SK-N-SH treated with all-trans-retinoic acid at 6 μM for 48 hours (cell line): ENCODE measurements at regions not wholly inside any gene's neighbourhood (a gene's known extent, or its start where the extent isn't known, plus 50 kb on each side); places are given as distances from the start of the nearest gene placed in this dataset.

ENCODE experiments used
- ATAC-seq: fragments of 200-7000 bp; cut with Tn5 transposase; 3 replicates; pipeline ENCODE4 v1.9.1; 2020; ENCODE audit warnings: mild to moderate bottlenecking, moderate library complexity
- ARNTL ChIP-seq: fragments of 450-650 bp; formaldehyde crosslinking; IDR thresholded peaks from 2 replicates; pipeline ENCODE4 v1.5.0; 2020; ENCODE audit warnings: low read depth, mild to moderate bottlenecking, moderate library complexity, borderline replicate concordance
- BACH2 ChIP-seq: fragments of 250-450 bp; sonication (Bioruptor Pico); IDR thresholded peaks from 2 replicates; pipeline ENCODE4 v1.9.0; 2021; ENCODE audit warnings: mild to moderate bottlenecking, borderline replicate concordance
- CREB5 ChIP-seq: fragments of 250-450 bp; sonication (Bioruptor Pico); IDR thresholded peaks from 2 replicates; pipeline ENCODE4 v1.5.1; 2020; ENCODE audit warnings: low read depth, mild to moderate bottlenecking, moderate library complexity
- CSDC2 ChIP-seq: fragments of 250-450 bp; sonication (Bioruptor Pico); IDR thresholded peaks from 2 replicates; pipeline ENCODE4 v1.5.0; 2020; ENCODE audit warnings: mild to moderate bottlenecking, moderate library complexity
- CSRNP3 ChIP-seq: fragments of 250-450 bp; sonication (Bioruptor Pico); IDR thresholded peaks from 2 replicates; pipeline ENCODE4 v1.5.1; 2021; ENCODE audit warnings: mild to moderate bottlenecking, moderate library complexity
- ESRRG ChIP-seq: fragments of 250-450 bp; sonication (Bioruptor Pico); IDR thresholded peaks from 2 replicates; pipeline ENCODE4 v1.6.1; 2021; ENCODE audit warnings: mild to moderate bottlenecking
- GLIS3 ChIP-seq: fragments of 250-450 bp; sonication (Bioruptor Pico); IDR thresholded peaks from 2 replicates; pipeline ENCODE4 v1.5.0; 2020; ENCODE audit warnings: mild to moderate bottlenecking, moderate library complexity
- ISL1 ChIP-seq: fragments of 250-450 bp; sonication (Bioruptor Pico); IDR thresholded peaks from 2 replicates; pipeline ENCODE4 v2.1.2; 2022; ENCODE audit warnings: mild to moderate bottlenecking, moderate library complexity
- OSR1 ChIP-seq: fragments of 250-450 bp; sonication (Bioruptor Pico); IDR thresholded peaks from 2 replicates; pipeline ENCODE4 v1.8.0; 2022; ENCODE audit warnings: moderate library complexity, mild to moderate bottlenecking, inconsistent platforms
- PATZ1 ChIP-seq: fragments of 250-450 bp; sonication (Bioruptor Pico); IDR thresholded peaks from 2 replicates; pipeline ENCODE4 v1.8.0; 2020; ENCODE audit warnings: mild to moderate bottlenecking, moderate library complexity, borderline replicate concordance
- POU6F1 ChIP-seq: fragments of 250-450 bp; sonication (Bioruptor Pico); IDR thresholded peaks from 2 replicates; pipeline ENCODE4 v1.8.0; 2021; ENCODE audit warnings: low read depth, mild to moderate bottlenecking, moderate library complexity, borderline replicate concordance
- PPARA ChIP-seq: fragments of 250-450 bp; sonication (Bioruptor Pico); IDR thresholded peaks from 2 replicates; pipeline ENCODE4 v1.5.0; 2020; ENCODE audit warnings: mild to moderate bottlenecking, borderline replicate concordance
- RARB ChIP-seq: fragments of 250-450 bp; sonication (Bioruptor Pico); IDR thresholded peaks from 2 replicates; pipeline ENCODE4 v1.8.0; 2021; ENCODE audit warnings: mild to moderate bottlenecking, moderate library complexity
- SNAI2 ChIP-seq: fragments of 250-450 bp; sonication (Bioruptor Pico); IDR thresholded peaks from 2 replicates; pipeline ENCODE4 v1.5.0; 2020; ENCODE audit warnings: mild to moderate bottlenecking, moderate library complexity
- TCF4 ChIP-seq: fragments of 250-450 bp; sonication (Bioruptor Pico); IDR thresholded peaks from 2 replicates; pipeline ENCODE4 v1.8.0; 2021; ENCODE audit warnings: mild to moderate bottlenecking, moderate library complexity, borderline replicate concordance
- TOX ChIP-seq: fragments of 250-450 bp; sonication (Bioruptor Pico); IDR thresholded peaks from 2 replicates; pipeline ENCODE4 v1.8.0; 2021; ENCODE audit warnings: mild to moderate bottlenecking, moderate library complexity, borderline replicate concordance
- TSHZ2 ChIP-seq: fragments of 250-450 bp; sonication (Bioruptor Pico); IDR thresholded peaks from 2 replicates; pipeline ENCODE4 v1.5.0; 2020; ENCODE audit warnings: mild to moderate bottlenecking, moderate library complexity
- ZC3H10 ChIP-seq: fragments of 250-450 bp; sonication (Bioruptor Pico); IDR thresholded peaks from 2 replicates; pipeline ENCODE4 v1.5.1; 2021; ENCODE audit warnings: mild to moderate bottlenecking, moderate library complexity
- ZFP3 ChIP-seq: fragments of 250-450 bp; sonication (Bioruptor Pico); IDR thresholded peaks from 2 replicates; pipeline ENCODE4 v1.5.0; 2020; ENCODE audit warnings: mild to moderate bottlenecking, moderate library complexity
- ZFP30 ChIP-seq: fragments of 450-650 bp; formaldehyde crosslinking; IDR thresholded peaks from 2 replicates; pipeline ENCODE4 v1.5.0; 2022; ENCODE audit warnings: mild to moderate bottlenecking, moderate library complexity
- ZNF565 ChIP-seq: fragments of 450-650 bp; formaldehyde crosslinking; conservative IDR thresholded peaks from 2 replicates; pipeline ENCODE4 v1.5.0; 2020; ENCODE audit warnings: low read depth, mild to moderate bottlenecking, moderate library complexity
- ZNF70 ChIP-seq: fragments of 450-650 bp; formaldehyde crosslinking; IDR thresholded peaks from 2 replicates; pipeline ENCODE4 v1.5.0; 2020; ENCODE audit warnings: mild to moderate bottlenecking, moderate library complexity
- ZNF8 ChIP-seq: fragments of 450-650 bp; formaldehyde crosslinking; IDR thresholded peaks from 2 replicates; pipeline ENCODE4 v1.5.0; 2020; ENCODE audit warnings: mild to moderate bottlenecking, moderate library complexity

GRCh38 chr12:5154091-5154490, 110.4 kb downstream of the KCNA5 start:
- no peak for TF ChIP-seq ARNTL (CRISPR knock-in tag)
- no peak for TF ChIP-seq RARB
- TF ChIP-seq OSR1: no peak
- TF ChIP-seq TSHZ2 (CRISPR knock-in tag): no peak
- TF ChIP-seq ZFP30 (CRISPR knock-in tag): no peak
- TF ChIP-seq SNAI2 (CRISPR knock-in tag): no peak
- no peak for TF ChIP-seq ESRRG
- no peak for TF ChIP-seq CREB5 (CRISPR knock-in tag)
- TF ChIP-seq CSRNP3 (CRISPR knock-in tag): no peak
- no peak for TF ChIP-seq ZFP3 (CRISPR knock-in tag)
- no peak for TF ChIP-seq PPARA (CRISPR knock-in tag)
- no peak for TF ChIP-seq GLIS3
- TF ChIP-seq ZNF8 (CRISPR knock-in tag): no peak
- no peak for TF ChIP-seq ISL1
- no peak for TF ChIP-seq PATZ1 (CRISPR knock-in tag)
- no peak for TF ChIP-seq ZNF70
- no peak for TF ChIP-seq TOX (CRISPR knock-in tag)
- TF ChIP-seq TCF4 (CRISPR knock-in tag): no peak
- TF ChIP-seq ZNF565 (CRISPR knock-in tag): no peak
- ATAC-seq: no peak

- ATAC-seq: no peak
- TF ChIP-seq ISL1 (no peak), CSDC2 (CRISPR knock-in tag) (no peak), ZC3H10 (CRISPR knock-in tag) (no peak), ZNF70 (no peak), POU6F1 (CRISPR knock-in tag) (no peak), GLIS3 (no peak), TOX (CRISPR knock-in tag) (no peak), CREB5 (CRISPR knock-in tag) (no peak), CSRNP3 (CRISPR knock-in tag) (no peak), TSHZ2 (CRISPR knock-in tag) (no peak), BACH2 (CRISPR knock-in tag) (no peak), ARNTL (CRISPR knock-in tag) (no peak), PPARA (CRISPR knock-in tag) (no peak)
- TF ChIP-seq, all 23 proteins: peak for 0
Observed at GRCh38 chr12:5155866-5156265, 112.2 kb downstream of the KCNA5 start.
